DND-41 (cell line): ENCODE measurements at regions not wholly inside any gene's neighbourhood (a gene's known extent, or its start where the extent isn't known, plus 50 kb on each side); places are given as distances from the start of the nearest gene placed in this dataset.

Source experiments
- ATAC-seq: fragments of 200-7000 bp; cut with Tn5 transposase; 3 replicates; pipeline ENCODE4 v1.9.1; 2021; ENCODE audit warnings: low read depth; ENCODE audit not compliant: insufficient read depth
- DNase-seq: peaks from one replicate; pipeline ENCODE4 v3.0.0-alpha.2; 2020
- H2AFZ ChIP-seq: 2 replicates; pipeline ENCODE4 v1.6.0; 2012; ENCODE audit warnings: low read depth, low read length
- H3K27ac ChIP-seq: 2 replicates; pipeline ENCODE4 v1.5.1; 2012; ENCODE audit warnings: low read length, inconsistent platforms
- H3K27me3 ChIP-seq: fragments of 200-600 bp; sonication (generic); 2 replicates; pipeline ENCODE4 v1.6.0; 2012; ENCODE audit warnings: low read length, mild to moderate bottlenecking, inconsistent platforms; ENCODE audit not compliant: insufficient read depth, poor library complexity
- H3K36me3 ChIP-seq: 2 replicates; pipeline ENCODE4 v1.5.1; 2012; ENCODE audit warnings: low read length, inconsistent platforms; ENCODE audit not compliant: insufficient read depth
- H3K4me1 ChIP-seq: 2 replicates; pipeline ENCODE4 v1.5.1; 2012; ENCODE audit warnings: mild to moderate bottlenecking, low read length; ENCODE audit not compliant: insufficient read depth
- H3K4me2 ChIP-seq: 2 replicates; pipeline ENCODE4 v1.6.0; 2012; ENCODE audit warnings: mild to moderate bottlenecking, moderate library complexity, low read length, inconsistent platforms; ENCODE audit not compliant: insufficient read depth
- H3K4me3 ChIP-seq, 2 experiments: fragments of 200-600 bp in 1 of 2; shearing (Covaris generic) in 1 of 2; 2 replicates each; pipeline ENCODE4 v1.5.1; 2012 to 2016; ENCODE audit warnings: inconsistent platforms in 2 of 2, low read length in 2 of 2, mild to moderate bottlenecking in 2 of 2, low read depth in 1 of 2, moderate library complexity in 1 of 2
- H3K79me2 ChIP-seq: 2 replicates; pipeline ENCODE4 v1.6.0; 2012; ENCODE audit warnings: low read length, inconsistent platforms; ENCODE audit not compliant: insufficient read depth
- H3K9ac ChIP-seq: 2 replicates; pipeline ENCODE4 v1.6.0; 2012; ENCODE audit warnings: low read depth, mild to moderate bottlenecking, inconsistent platforms, low read length, moderate library complexity
- H3K9me3 ChIP-seq: 2 replicates; pipeline ENCODE4 v1.5.1; 2012; ENCODE audit warnings: low read length, moderate library complexity, mild to moderate bottlenecking, inconsistent platforms; ENCODE audit not compliant: insufficient read depth, severe bottlenecking
- H4K20me1 ChIP-seq: 2 replicates; pipeline ENCODE4 v1.6.0; 2012; ENCODE audit warnings: low read length; ENCODE audit not compliant: insufficient read depth
- CTCF ChIP-seq: IDR thresholded peaks from 2 replicates; pipeline ENCODE4 v1.5.1; 2012; ENCODE audit warnings: borderline replicate concordance, low read length, moderate library complexity, mild to moderate bottlenecking; ENCODE audit not compliant: poor library complexity, severe bottlenecking; ENCODE audit errors: extremely low read depth
- EZH2 ChIP-seq: IDR thresholded peaks from 3 replicates; pipeline ENCODE4 v1.6.1; 2012; ENCODE audit warnings: borderline replicate concordance, low read depth, mild to moderate bottlenecking, moderate library complexity, low read length, inconsistent platforms; ENCODE audit not compliant: severe bottlenecking

GRCh38 chr13:61563645-61564044 lies 148.0 kb upstream of the PCDH20 start:
- no peaks in the 10 kb centered on the region for H3K9me3 ChIP-seq

GRCh38 chr13:61546911-61547310 lies 131.3 kb upstream of the PCDH20 start:
- no peak overlapping the region for H3K4me3 ChIP-seq
- ATAC-seq = no peak
- DNase-seq = no peak
- H3K9me3 ChIP-seq = no peaks in the 10 kb centered on the region
- no peaks in the 10 kb centered on the region for H3K27me3 ChIP-seq
- no peak overlapping the region for H3K27ac ChIP-seq
- H4K20me1 ChIP-seq = no peaks in the 10 kb centered on the region
- no peak overlapping the region for H3K4me2 ChIP-seq
- H3K79me2 ChIP-seq = no peaks in the 10 kb centered on the region
- H3K36me3 ChIP-seq = no peaks in the 10 kb centered on the region
- no peak overlapping the region for H3K9ac ChIP-seq
- H3K4me1 ChIP-seq = no peaks in the 10 kb centered on the region
- no peak for TF ChIP-seq CTCF
- TF ChIP-seq EZH2 = no peak
- H2AFZ ChIP-seq = no peak overlapping the region

More at GRCh38 chr13:61563645-61564044, 148.0 kb upstream of the PCDH20 start:
- no peaks in the 10 kb centered on the region for H3K4me1 ChIP-seq
- no peak for DNase-seq
- TF ChIP-seq CTCF (no peak), EZH2 (no peak)
- H3K27ac ChIP-seq = no peak overlapping the region
- no peaks in the 10 kb centered on the region for H3K27me3 ChIP-seq
- no peak for ATAC-seq
- no peak overlapping the region for H2AFZ ChIP-seq
- H3K4me2 ChIP-seq = no peak overlapping the region
- no peaks in the 10 kb centered on the region for H3K79me2 ChIP-seq
- H4K20me1 ChIP-seq = no peaks in the 10 kb centered on the region
- H3K4me3 ChIP-seq = no peak overlapping the region
- no peak overlapping the region for H3K9ac ChIP-seq
- H3K36me3 ChIP-seq = no peaks in the 10 kb centered on the region

GRCh38 chr13:61546413-61546812 lies 130.8 kb upstream of the PCDH20 start:
- H2AFZ ChIP-seq = no peak overlapping the region
- no peak overlapping the region for H3K4me2 ChIP-seq
- H3K27me3 ChIP-seq = no peaks in the 10 kb centered on the region
- TF ChIP-seq CTCF (no peak), EZH2 (no peak)
- DNase-seq = no peak
- H4K20me1 ChIP-seq = no peaks in the 10 kb centered on the region
- H3K4me1 ChIP-seq = no peaks in the 10 kb centered on the region
- no peak for ATAC-seq
- H3K9me3 ChIP-seq = no peaks in the 10 kb centered on the region
- H3K27ac ChIP-seq = no peak overlapping the region
- H3K9ac ChIP-seq = no peak overlapping the region
- H3K79me2 ChIP-seq = no peaks in the 10 kb centered on the region
- H3K4me3 ChIP-seq = no peak overlapping the region
- no peaks in the 10 kb centered on the region for H3K36me3 ChIP-seq

GRCh38 chr13:61536433-61536832 lies 120.8 kb upstream of the PCDH20 start:
- Histone ChIP-seq H3K27ac (no peak overlapping the region), H3K79me2 (no peaks in the 10 kb centered on the region), H3K9ac (no peak overlapping the region), H3K4me2 (no peak overlapping the region), H3K36me3 (no peaks in the 10 kb centered on the region), H3K27me3 (no peaks in the 10 kb centered on the region), H3K9me3 (no peaks in the 10 kb centered on the region), H2AFZ (no peak overlapping the region), H3K4me1 (no peaks in the 10 kb centered on the region), H3K4me3 (no peak overlapping the region), H4K20me1 (no peaks in the 10 kb centered on the region)
- TF ChIP-seq EZH2 (no peak), CTCF (no peak)
- DNase-seq (no peak), ATAC-seq (no peak)
